ENCODE measurements at regions not wholly inside any gene's neighbourhood (a gene's known extent, or its start where the extent isn't known, plus 50 kb on each side); places are given as distances from the start of the nearest gene placed in this dataset.
A peak's percentile ranks its signal among the peaks of the same experiment; 100 is the strongest.
"Not testable (repeated sequence)": the region's sequence is repeated elsewhere in the genome, so short reads cannot be mapped to it uniquely, and the experiment has no call there.

DNA sequence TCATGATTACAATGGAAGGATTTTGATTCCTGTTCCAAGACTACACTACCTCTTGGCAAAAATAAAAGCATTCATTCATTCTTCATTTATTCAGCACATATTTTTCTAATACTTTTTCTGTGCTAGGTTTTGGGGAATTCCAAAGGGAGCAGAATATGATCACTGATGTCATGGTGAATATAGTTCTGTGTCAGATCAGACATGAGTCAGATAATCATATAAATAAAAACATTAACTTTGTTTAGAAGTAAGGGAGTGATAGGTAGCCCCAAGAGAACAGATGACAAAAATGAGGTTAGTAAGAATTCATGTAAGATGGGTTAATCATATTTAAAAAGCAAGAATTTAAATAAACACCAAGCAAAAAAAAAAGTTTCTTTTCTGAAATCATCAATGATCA is 94.1 kb upstream of the RANBP6 start:
- Histone ChIP-seq H3K4me3 (no peak overlapping the region), H3K4me1 (ENCODE audit: control insufficient read depth in 5 of 5, insufficient read depth in 5 of 5, low read length in 5 of 5) (no peaks in the 10 kb centered on the region), H3K36me3 (ENCODE audit: control insufficient read depth in 4 of 4, insufficient read depth in 4 of 4, low read length in 4 of 4) (no peaks in the 10 kb centered on the region), H3K27ac (ENCODE audit: low read depth in 1 of 2, low read length in 1 of 2) (no peak overlapping the region), H3K9me3 (ENCODE audit: control insufficient read depth in 4 of 4, insufficient read depth in 3 of 4, low read length in 3 of 4) (peaks cover 0 to 2% (median 0%) of the 10 kb centered on the region in 4 donors), H3K27me3 (ENCODE audit: control insufficient read depth in 3 of 3, insufficient read depth in 3 of 3, low read length in 2 of 3) (no peaks in the 10 kb centered on the region), H3K9ac (ENCODE audit: insufficient read depth in 1 of 2, low read length in 2 of 2) (no peak overlapping the region)
- ATAC-seq (ENCODE audit: insufficient read depth, low FRiP score) (no peak), DNase-seq (no peak)
- TF ChIP-seq, protein P1, sequence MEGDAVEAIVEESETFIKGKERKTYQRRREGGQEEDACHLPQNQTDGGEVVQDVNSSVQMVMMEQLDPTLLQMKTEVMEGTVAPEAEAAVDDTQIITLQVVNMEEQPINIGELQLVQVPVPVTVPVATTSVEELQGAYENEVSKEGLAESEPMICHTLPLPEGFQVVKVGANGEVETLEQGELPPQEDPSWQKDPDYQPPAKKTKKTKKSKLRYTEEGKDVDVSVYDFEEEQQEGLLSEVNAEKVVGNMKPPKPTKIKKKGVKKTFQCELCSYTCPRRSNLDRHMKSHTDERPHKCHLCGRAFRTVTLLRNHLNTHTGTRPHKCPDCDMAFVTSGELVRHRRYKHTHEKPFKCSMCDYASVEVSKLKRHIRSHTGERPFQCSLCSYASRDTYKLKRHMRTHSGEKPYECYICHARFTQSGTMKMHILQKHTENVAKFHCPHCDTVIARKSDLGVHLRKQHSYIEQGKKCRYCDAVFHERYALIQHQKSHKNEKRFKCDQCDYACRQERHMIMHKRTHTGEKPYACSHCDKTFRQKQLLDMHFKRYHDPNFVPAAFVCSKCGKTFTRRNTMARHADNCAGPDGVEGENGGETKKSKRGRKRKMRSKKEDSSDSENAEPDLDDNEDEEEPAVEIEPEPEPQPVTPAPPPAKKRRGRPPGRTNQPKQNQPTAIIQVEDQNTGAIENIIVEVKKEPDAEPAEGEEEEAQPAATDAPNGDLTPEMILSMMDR (IDR thresholded peaks at IDR 0.05; ENCODE audit: control extremely low read depth, extremely low read depth): no peak

DNA sequence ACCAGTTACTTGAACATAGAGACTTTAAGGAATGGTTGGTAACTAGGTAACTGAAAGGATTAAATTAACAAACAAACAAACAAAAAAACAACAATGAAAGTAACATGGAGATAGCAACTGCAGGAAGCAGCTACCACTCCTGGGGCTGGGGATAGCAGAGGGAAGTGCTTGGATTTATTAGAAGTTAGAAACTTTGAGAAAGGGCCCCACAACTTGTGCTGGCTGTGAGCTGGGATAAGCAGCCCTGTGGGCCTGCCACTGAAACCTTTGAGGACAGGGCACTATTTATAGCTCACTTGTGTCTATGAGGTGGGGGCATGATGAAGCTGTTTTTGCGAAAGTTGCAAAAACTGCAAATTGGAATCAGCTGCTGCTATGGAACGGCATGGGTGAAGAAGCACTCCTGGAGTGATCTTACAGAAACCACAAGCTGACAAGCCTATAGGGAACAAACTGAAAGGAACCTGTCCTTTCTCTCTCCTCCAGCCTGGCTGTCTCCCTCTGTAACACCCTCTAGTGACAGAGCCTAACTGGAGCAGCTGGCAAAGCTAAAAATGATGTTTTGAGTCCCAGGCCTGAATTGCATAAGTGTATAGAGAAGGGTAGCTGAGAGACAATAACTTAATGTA is 91.4 kb upstream of the RANBP6 start:
- ATAC-seq (ENCODE audit: insufficient read depth, low FRiP score): no peak
- H3K4me1 ChIP-seq (ENCODE audit: control insufficient read depth in 5 of 5, insufficient read depth in 5 of 5, low read length in 5 of 5): no peaks in the 10 kb centered on the region
- H3K36me3 ChIP-seq (ENCODE audit: control insufficient read depth in 4 of 4, insufficient read depth in 4 of 4, low read length in 4 of 4): no peaks in the 10 kb centered on the region
- WGBS, 2 donors: 6 to 26% methylated on average over 2 of the region's 2 CpGs
- peak in 2 of 3 donors; percentile 44 to 54 for DNase-seq
- no peaks in the 10 kb centered on the region for H3K27me3 ChIP-seq (ENCODE audit: control insufficient read depth in 3 of 3, insufficient read depth in 3 of 3, low read length in 2 of 3)
- H3K9me3 ChIP-seq (ENCODE audit: control insufficient read depth in 4 of 4, insufficient read depth in 3 of 4, low read length in 3 of 4): no peaks in the 10 kb centered on the region
- H3K4me3 ChIP-seq: no peak overlapping the region
- H3K9ac ChIP-seq (ENCODE audit: insufficient read depth in 1 of 2, low read length in 2 of 2): no peak overlapping the region
- H3K27ac ChIP-seq (ENCODE audit: low read depth in 1 of 2, low read length in 1 of 2): peak overlapping the region; percentile 11 to 61
- TF ChIP-seq, protein P1 (IDR thresholded peaks at IDR 0.05; ENCODE audit: control extremely low read depth, extremely low read depth): peak; percentile 7

- H3K27me3 ChIP-seq (ENCODE audit: control insufficient read depth in 3 of 3, insufficient read depth in 3 of 3, low read length in 2 of 3): no peaks in the 10 kb centered on the region
- H3K9me3 ChIP-seq (ENCODE audit: control insufficient read depth in 4 of 4, insufficient read depth in 3 of 4, low read length in 3 of 4): no peaks in the 10 kb centered on the region
- H3K4me3 ChIP-seq: no peak overlapping the region
- H3K4me1 ChIP-seq (ENCODE audit: control insufficient read depth in 5 of 5, insufficient read depth in 5 of 5, low read length in 5 of 5): no peaks in the 10 kb centered on the region
- TF ChIP-seq, protein P1 (IDR thresholded peaks at IDR 0.05; ENCODE audit: control extremely low read depth, extremely low read depth): no peak
- H3K9ac ChIP-seq (ENCODE audit: insufficient read depth in 1 of 2, low read length in 2 of 2): no peak overlapping the region
- ATAC-seq (ENCODE audit: insufficient read depth, low FRiP score): no peak
- no peak overlapping the region for H3K27ac ChIP-seq (ENCODE audit: low read depth in 1 of 2, low read length in 1 of 2)
- no peak for DNase-seq
- WGBS, 2 donors: 95 to 97% methylated on average over 1 of the region's 1 CpG
- H3K36me3 ChIP-seq (ENCODE audit: control insufficient read depth in 4 of 4, insufficient read depth in 4 of 4, low read length in 4 of 4): no peaks in the 10 kb centered on the region
Observed at GRCh38 chr9:6105738-6106137, 90.3 kb upstream of the RANBP6 start.

DNA sequence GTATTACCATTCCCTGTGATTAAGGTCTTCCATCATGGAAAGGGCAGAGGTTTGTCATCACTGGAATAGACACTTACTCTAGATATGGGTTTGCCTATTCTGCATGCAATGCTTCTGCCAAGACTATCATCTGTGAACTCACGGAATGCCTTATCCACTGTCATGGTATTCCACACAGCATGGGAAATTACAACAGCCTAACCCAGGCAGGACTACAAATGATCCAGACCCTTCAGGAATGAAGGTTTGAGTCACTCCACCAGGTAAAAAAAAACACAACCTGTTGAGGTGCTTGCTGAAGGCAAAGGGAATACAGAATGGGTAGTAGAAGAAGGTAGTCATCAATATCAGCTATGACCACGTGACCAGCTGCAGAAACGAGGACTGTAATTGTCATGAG is 89.0 kb upstream of the RANBP6 start:
- H3K36me3 ChIP-seq (ENCODE audit: control insufficient read depth in 4 of 4, insufficient read depth in 4 of 4, low read length in 4 of 4); H3K4me1 ChIP-seq (ENCODE audit: control insufficient read depth in 5 of 5, insufficient read depth in 5 of 5, low read length in 5 of 5); H3K27ac ChIP-seq (ENCODE audit: low read depth in 1 of 2, low read length in 1 of 2); H3K27me3 ChIP-seq (ENCODE audit: control insufficient read depth in 3 of 3, insufficient read depth in 3 of 3, low read length in 2 of 3); H3K9ac ChIP-seq (ENCODE audit: insufficient read depth in 1 of 2, low read length in 2 of 2); DNase-seq; H3K9me3 ChIP-seq (ENCODE audit: control insufficient read depth in 4 of 4, insufficient read depth in 3 of 4, low read length in 3 of 4); H3K4me3 ChIP-seq; ATAC-seq (ENCODE audit: insufficient read depth, low FRiP score): not testable (repeated sequence)
- 79 to 82% methylated on average over 3 of the region's 3 CpGs for WGBS, 2 donors

- DNase-seq; H3K27ac ChIP-seq (ENCODE audit: low read depth in 1 of 2, low read length in 1 of 2); H3K9ac ChIP-seq (ENCODE audit: insufficient read depth in 1 of 2, low read length in 2 of 2); H3K4me3 ChIP-seq; H3K4me1 ChIP-seq (ENCODE audit: control insufficient read depth in 5 of 5, insufficient read depth in 5 of 5, low read length in 5 of 5); H3K27me3 ChIP-seq (ENCODE audit: control insufficient read depth in 3 of 3, insufficient read depth in 3 of 3, low read length in 2 of 3); H3K36me3 ChIP-seq (ENCODE audit: control insufficient read depth in 4 of 4, insufficient read depth in 4 of 4, low read length in 4 of 4); H3K9me3 ChIP-seq (ENCODE audit: control insufficient read depth in 4 of 4, insufficient read depth in 3 of 4, low read length in 3 of 4); ATAC-seq (ENCODE audit: insufficient read depth, low FRiP score): not testable (repeated sequence)
- WGBS, 2 donors: 90 to 91% methylated on average over 3 of the region's 3 CpGs
Observed at GRCh38 chr9:6103911-6104310, 88.5 kb upstream of the RANBP6 start.

DNA sequence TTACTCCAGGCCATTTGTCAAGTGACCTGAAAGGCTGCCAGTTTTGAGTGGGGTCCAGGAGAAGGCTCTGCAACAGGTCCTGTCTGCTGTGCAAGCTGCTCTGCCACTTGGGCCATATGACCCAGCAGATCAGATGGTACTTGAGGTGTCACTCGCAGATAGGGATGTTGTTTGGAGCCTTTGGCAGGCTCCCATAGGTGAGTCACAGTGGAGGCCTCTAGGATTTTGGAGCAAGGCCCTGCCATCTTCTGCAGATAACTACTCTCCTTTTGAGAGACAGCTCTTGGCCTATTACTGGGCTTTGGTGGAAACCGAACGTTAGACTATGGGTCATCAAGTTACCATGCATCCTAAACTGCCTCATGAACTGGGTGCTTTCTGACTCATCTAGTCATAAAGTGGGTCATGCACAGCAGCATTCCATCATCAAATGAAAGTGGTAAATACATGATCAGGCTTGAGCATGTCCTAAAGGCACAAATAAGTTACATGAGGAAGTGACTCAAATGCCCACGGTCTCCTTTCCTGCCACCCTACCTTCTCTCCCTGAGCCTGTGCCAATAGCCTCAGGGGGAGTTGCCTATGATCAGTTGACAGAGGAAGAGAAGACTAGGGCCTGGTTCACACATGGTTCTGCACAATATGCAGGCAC is 87.0 kb upstream of the RANBP6 start:
- H3K27ac ChIP-seq (ENCODE audit: low read depth in 1 of 2, low read length in 1 of 2); H3K4me3 ChIP-seq; H3K27me3 ChIP-seq (ENCODE audit: control insufficient read depth in 3 of 3, insufficient read depth in 3 of 3, low read length in 2 of 3); ATAC-seq (ENCODE audit: insufficient read depth, low FRiP score); H3K9ac ChIP-seq (ENCODE audit: insufficient read depth in 1 of 2, low read length in 2 of 2); H3K36me3 ChIP-seq (ENCODE audit: control insufficient read depth in 4 of 4, insufficient read depth in 4 of 4, low read length in 4 of 4); H3K9me3 ChIP-seq (ENCODE audit: control insufficient read depth in 4 of 4, insufficient read depth in 3 of 4, low read length in 3 of 4); DNase-seq; H3K4me1 ChIP-seq (ENCODE audit: control insufficient read depth in 5 of 5, insufficient read depth in 5 of 5, low read length in 5 of 5): not testable (repeated sequence)
- WGBS, 2 donors: 80 to 82% methylated on average over 4 of the region's 4 CpGs

Measured in lung (tissue), 11 donors.